Transverse colon (tissue), 4 donors: ENCODE measurements at regions not wholly inside any gene's neighbourhood (a gene's known extent, or its start where the extent isn't known, plus 50 kb on each side); places are given as distances from the start of the nearest gene placed in this dataset.
"Not testable (repeated sequence)": the region's sequence is repeated elsewhere in the genome, so short reads cannot be mapped to it uniquely, and the experiment has no call there.

Experiments
- DNase-seq: peaks from one replicate; pipeline ENCODE4 v3.0.0-alpha.2; 2019
- H3K27ac ChIP-seq, 4 donors: fragments of 200-600 bp; sonication (generic); 2 replicates each; pipeline ENCODE4 v1.5.1; 2016 to 2018; ENCODE audit warnings: inconsistent platforms in 4 of 4
- H3K27me3 ChIP-seq: fragments of 200-600 bp; sonication (generic); 2 replicates; pipeline ENCODE4 v1.5.1; 2017; ENCODE audit warnings: inconsistent platforms
- H3K36me3 ChIP-seq, 4 donors: fragments of 200-600 bp; sonication (generic); 2 replicates each; pipeline ENCODE4 v1.5.1; 2017 to 2019; ENCODE audit warnings: inconsistent platforms in 4 of 4
- H3K4me1 ChIP-seq, 4 donors: fragments of 200-600 bp; sonication (generic); 2 replicates each; pipeline ENCODE4 v1.5.1; 2017 to 2020; ENCODE audit warnings: inconsistent platforms in 4 of 4
- H3K4me3 ChIP-seq, 4 donors: fragments of 200-600 bp; sonication (generic); 1 replicate in 1 of 4; 2 replicates in 3 of 4; pipeline versions ENCODE4 v1.5.1 to v1.6.1; 2017 to 2019; ENCODE audit warnings: inconsistent platforms in 4 of 4
- H3K9me3 ChIP-seq, 2 donors: fragments of 200-600 bp; sonication (generic); 2 replicates each; pipeline ENCODE4 v1.5.1; 2017 to 2019; ENCODE audit warnings: inconsistent platforms in 2 of 2
- EP300 ChIP-seq: sonication (generic); formaldehyde crosslinking; IDR thresholded peaks from one replicate; pipeline ENCODE4 v1.6.1; 2017; ENCODE audit warnings: antibody characterized with exemption, low read depth
- POLR2A ChIP-seq: fragments of 450-650 bp; IDR thresholded peaks from one replicate; pipeline ENCODE4 v1.6.1; 2016; ENCODE audit warnings: antibody characterized with exemption, mild to moderate bottlenecking, moderate library complexity
- POLR2AphosphoS5 ChIP-seq, 3 donors: sonication (generic); formaldehyde crosslinking; IDR thresholded peaks; one replicate each; pipeline ENCODE4 v1.6.1; 2016; ENCODE audit warnings: antibody characterized with exemption in 3 of 3
- WGBS, 2 donors: methylation state at CpG; one replicate each; pipeline ENCODE4 v1.1.5; 2018; ENCODE audit warnings: low coverage in 1 of 2; 5-methylcytosine and 5-hydroxymethylcytosine counted together
- in situ Hi-C, 4 donors: fragments of 200-750 bp; cut with MboI; loops; one replicate each; pipeline versions ENCODE4 v1.15.0 to v1.15.1; 2017; ENCODE audit warnings: low sequenced_read_pairs in 3 of 4, low pct_ligation_motif_present in 1 of 4, low pct_unique_long_range_greater_than_20kb in 1 of 4
- intact Hi-C: fragments of 100-400 bp; cut with DNase I; formaldehyde crosslinking; loops from one replicate; pipeline ENCODE4 v1.15.1; 2023; ENCODE audit warnings: low total_unique reads
- TF ChIP-seq, protein P1 (sequence below), 5 experiments: fragments of 200-600 bp in 3 of 5; fragments of 450-650 bp in 2 of 5; sonication (generic) in 3 of 5; IDR thresholded peaks; 1 replicate in 2 of 5; 2 replicates in 3 of 5; pipeline ENCODE4 v1.5.1; 2016 to 2017; ENCODE audit warnings: antibody characterized with exemption in 5 of 5, inconsistent platforms in 3 of 5, mild to moderate bottlenecking in 2 of 5, moderate library complexity in 1 of 5

DNA sequence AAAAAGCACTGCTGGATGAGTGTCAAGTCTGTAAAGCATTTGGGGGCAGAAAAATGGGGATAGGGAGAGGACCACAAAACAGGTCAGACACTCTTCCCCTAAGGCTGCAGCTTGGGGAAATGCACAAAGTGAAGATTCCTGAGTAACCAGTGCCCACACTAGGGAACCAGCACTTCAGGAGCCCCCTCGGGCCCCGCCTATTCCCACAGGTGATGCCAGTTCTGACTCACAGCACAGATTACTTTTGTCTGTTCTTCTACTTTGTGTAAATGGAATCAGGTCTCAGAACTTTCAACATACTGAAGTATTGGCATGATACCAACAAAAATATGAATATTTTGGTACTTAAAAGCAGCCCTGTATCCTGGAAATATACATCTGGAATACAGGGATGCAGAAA lies 112.5 kb downstream of the ADRA2C start:
- no peaks in the 10 kb centered on the region for H3K9me3 ChIP-seq
- WGBS, 2 donors, result 85% methylated on average over 2 of the region's 2 CpGs; no CpG with 5 or more reads in 1 of the 2 donors
- in situ Hi-C loops (no loop called here), intact Hi-C loops (no loop called here)
- peaks cover 82% of the 10 kb centered on the region for H3K27me3 ChIP-seq
- no peaks in the 10 kb centered on the region for H3K36me3 ChIP-seq
- DNase-seq, result no peak
- TF ChIP-seq EP300 (no peak), POLR2AphosphoS5 (IDR thresholded peaks at IDR 0.05) (no peak), POLR2A (no peak)
- TF ChIP-seq, protein P1, sequence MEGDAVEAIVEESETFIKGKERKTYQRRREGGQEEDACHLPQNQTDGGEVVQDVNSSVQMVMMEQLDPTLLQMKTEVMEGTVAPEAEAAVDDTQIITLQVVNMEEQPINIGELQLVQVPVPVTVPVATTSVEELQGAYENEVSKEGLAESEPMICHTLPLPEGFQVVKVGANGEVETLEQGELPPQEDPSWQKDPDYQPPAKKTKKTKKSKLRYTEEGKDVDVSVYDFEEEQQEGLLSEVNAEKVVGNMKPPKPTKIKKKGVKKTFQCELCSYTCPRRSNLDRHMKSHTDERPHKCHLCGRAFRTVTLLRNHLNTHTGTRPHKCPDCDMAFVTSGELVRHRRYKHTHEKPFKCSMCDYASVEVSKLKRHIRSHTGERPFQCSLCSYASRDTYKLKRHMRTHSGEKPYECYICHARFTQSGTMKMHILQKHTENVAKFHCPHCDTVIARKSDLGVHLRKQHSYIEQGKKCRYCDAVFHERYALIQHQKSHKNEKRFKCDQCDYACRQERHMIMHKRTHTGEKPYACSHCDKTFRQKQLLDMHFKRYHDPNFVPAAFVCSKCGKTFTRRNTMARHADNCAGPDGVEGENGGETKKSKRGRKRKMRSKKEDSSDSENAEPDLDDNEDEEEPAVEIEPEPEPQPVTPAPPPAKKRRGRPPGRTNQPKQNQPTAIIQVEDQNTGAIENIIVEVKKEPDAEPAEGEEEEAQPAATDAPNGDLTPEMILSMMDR (IDR thresholded peaks at IDR 0.05), result no peak
- peaks cover 0 to 6% (median 0%) of the 10 kb centered on the region in 4 donors for H3K4me1 ChIP-seq
- H3K4me3 ChIP-seq, result no peak overlapping the region
- H3K27ac ChIP-seq, result no peak overlapping the region

DNA sequence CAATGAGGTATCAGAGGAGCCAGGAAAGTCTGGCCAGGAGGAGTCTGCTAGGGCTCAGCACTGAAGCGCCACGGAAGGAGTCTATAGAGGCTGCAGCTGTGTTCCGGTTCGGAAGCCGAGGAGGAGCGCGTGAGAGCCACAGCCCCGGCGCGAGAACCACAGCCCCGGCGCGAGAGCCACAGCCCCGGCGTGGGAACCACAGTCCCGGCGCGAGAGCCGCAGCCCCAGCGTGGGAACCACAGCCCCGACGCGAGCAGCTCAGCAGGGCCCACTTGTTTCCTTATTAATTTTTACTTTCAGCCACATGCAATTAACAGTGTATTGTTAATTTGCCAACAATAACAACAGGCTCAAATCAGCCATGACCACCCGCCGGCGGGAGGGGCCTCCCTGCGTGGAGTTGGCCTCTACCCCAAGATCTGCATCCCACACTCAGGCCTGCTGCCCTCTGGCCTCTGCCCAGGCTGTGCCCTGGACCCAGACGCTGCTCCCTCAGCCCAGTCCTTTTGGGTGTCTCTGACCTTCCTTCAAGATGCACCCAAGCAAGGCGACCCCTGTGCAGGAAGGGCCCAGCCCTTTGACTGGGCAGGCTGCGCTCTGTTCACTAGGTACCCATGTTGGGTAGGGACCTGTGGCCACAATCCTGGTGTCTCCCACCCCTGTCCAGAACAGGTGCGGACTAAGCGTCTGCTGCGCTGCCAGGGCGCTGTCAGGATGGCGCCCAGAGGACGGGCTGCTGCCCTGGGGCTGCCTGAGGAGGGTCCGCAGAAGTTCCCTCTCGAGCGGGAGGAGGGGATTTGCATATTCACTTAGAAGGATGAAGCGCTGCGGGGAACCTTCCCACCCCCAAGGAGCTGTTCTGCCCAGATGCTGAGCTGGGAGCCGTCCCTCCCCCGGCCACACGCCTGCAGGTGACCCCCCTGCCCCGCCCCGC lies 113.8 kb downstream of the ADRA2C start:
- TF ChIP-seq, protein P1 (IDR thresholded peaks at IDR 0.05), result no peak
- TF ChIP-seq EP300 (no peak), POLR2A (no peak), POLR2AphosphoS5 (IDR thresholded peaks at IDR 0.05) (no peak)
- H3K4me1 ChIP-seq, result peaks cover 0 to 6% (median 0%) of the 10 kb centered on the region in 4 donors
- intact Hi-C loops (no loop called here), in situ Hi-C loops (no loop called here)
- 15% methylated on average over 42 of the region's 46 CpGs; no CpG with 5 or more reads in 1 of the 2 donors for whole genome bisulfite sequencing, 2 donors
- no peak overlapping the region for H3K27ac ChIP-seq
- DNase-seq, result no peak
- no peaks in the 10 kb centered on the region for H3K9me3 ChIP-seq
- no peak overlapping the region for H3K4me3 ChIP-seq
- H3K27me3 ChIP-seq, result peaks cover 70% of the 10 kb centered on the region
- no peaks in the 10 kb centered on the region for H3K36me3 ChIP-seq

DNA sequence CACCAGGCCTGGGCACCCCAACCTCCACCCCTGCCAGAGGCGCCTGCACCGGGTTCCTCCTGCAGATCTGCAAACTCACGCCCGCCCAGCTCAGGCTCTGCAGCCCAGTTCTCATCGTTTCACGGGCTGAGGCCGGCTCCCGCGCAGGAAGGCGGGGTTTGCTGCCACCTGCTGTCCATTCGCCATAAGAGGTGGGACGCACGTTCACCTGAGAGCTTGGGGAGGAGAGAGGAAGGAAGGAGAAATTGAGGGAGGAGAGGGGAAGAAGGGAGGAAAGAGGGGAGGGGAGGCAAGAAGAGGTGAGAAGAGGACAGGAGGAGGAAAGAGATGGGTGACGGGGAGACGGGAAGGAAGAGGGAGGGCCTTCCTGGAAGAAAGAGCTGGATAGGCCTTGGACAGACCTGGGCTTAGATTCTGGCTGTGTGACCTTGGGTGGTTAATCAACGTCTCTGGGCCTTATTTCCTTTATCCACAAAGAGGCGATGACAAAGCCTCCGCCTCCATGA lies 114.5 kb downstream of the ADRA2C start:
- 3 to 10% methylated on average over 7 to 14 of the region's 18 CpGs for WGBS, 2 donors
- no peaks in the 10 kb centered on the region for H3K9me3 ChIP-seq
- H3K27ac ChIP-seq, result no peak overlapping the region
- no peaks in the 10 kb centered on the region for H3K36me3 ChIP-seq
- intact Hi-C loops (no loop called here), in situ Hi-C loops (no loop called here)
- TF ChIP-seq, protein P1 (IDR thresholded peaks at IDR 0.05), result peak; percentile 58 to 82 (median 69)
- TF ChIP-seq POLR2AphosphoS5 (IDR thresholded peaks at IDR 0.05), result no peak
- H3K4me3 ChIP-seq, result no peak overlapping the region
- H3K27me3 ChIP-seq, result peaks cover 66% of the 10 kb centered on the region
- peaks cover 0 to 6% (median 0%) of the 10 kb centered on the region in 4 donors for H3K4me1 ChIP-seq
- peak; percentile 71 for DNase-seq

DNA sequence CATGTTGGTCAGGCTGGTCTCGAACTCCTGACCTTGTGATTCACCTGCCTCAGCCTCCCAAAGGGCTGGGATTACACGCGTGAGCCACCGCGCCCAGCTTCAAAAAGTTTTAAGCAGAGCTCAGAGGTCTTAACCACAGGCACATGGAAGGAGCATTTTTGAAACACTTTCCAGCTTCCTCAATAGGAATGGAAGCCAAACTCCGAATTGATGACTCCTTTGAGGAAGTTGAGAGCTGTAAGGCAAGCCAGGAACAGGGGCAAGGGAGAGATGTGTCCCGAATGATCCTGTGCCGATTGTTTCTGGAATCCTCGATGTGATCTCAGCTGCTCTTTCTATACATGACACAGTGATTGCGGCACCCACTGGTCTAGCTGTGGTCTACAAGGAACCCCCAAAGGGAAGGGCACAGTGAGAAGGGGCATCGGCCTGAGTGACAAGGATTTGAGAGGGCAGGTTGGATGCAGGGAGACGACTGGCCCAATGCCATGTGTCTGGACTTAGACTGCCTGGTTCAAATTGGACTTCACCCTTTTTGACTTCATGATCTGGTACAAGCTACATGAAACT lies 116.2 kb downstream of the ADRA2C start:
- intact Hi-C loops, H3K36me3 ChIP-seq: not testable (repeated sequence)
- H3K27me3 ChIP-seq, result peaks cover 54% of the 10 kb centered on the region

DNA sequence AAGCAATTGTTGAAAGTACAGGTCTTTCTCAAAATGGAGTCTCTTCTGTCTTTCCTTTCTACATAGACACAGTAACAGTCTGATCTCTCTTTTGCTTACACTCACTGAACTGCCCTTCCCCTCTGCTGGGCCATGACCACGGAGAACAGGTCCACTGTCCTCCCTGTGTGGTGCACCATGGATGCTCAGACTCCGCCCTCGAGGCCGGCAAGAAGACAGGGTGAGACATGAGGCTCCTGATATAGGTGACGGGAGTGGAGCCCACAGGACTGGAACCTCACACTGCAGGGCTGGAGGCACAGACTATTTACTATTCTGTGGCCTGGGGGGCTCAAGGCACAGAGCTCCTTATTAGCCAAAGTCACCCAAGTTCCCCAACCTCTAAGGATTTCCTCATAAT lies 118.1 kb downstream of the ADRA2C start:
- intact Hi-C loops, DNase-seq, H3K27ac ChIP-seq, H3K9me3 ChIP-seq, H3K36me3 ChIP-seq, H3K4me1 ChIP-seq, in situ Hi-C loops, H3K4me3 ChIP-seq: not testable (repeated sequence)
- peaks cover 36% of the 10 kb centered on the region for H3K27me3 ChIP-seq
- WGBS, 2 donors, result 59% methylated on average over 5 of the region's 5 CpGs; no CpG with 5 or more reads in 1 of the 2 donors

More for the DNA sequence above, 116.2 kb downstream of the ADRA2C start:
- 77% methylated on average over 12 of the region's 12 CpGs; no CpG with 5 or more reads in 1 of the 2 donors for WGBS, 2 donors
- H3K4me1 ChIP-seq, H3K9me3 ChIP-seq, H3K27ac ChIP-seq, DNase-seq, H3K4me3 ChIP-seq, in situ Hi-C loops: not testable (repeated sequence)

DNA sequence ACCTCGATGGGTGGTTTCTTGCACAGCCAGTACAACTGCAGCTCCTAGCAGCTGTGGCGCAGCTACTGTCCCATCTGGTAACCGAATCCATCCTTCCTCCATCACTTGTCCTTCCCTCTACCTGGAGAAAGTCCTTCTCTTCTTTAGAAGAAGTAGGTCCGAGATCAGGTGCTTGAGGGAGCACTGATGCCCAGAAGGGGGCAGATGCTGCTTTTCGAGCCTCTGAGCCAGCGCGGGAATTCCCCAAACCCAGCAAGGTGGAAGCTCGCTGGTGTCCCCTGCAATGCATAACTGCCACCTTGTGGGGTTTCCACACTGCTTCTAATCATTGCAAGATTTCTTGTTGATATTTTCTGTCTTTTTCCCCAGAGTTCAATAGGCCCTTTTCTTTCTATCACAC lies 127.4 kb downstream of the ADRA2C start:
- H3K4me3 ChIP-seq, in situ Hi-C loops, H3K36me3 ChIP-seq, H3K27ac ChIP-seq, DNase-seq, H3K4me1 ChIP-seq, H3K9me3 ChIP-seq, intact Hi-C loops, H3K27me3 ChIP-seq: not testable (repeated sequence)
- 30% methylated on average over 8 of the region's 8 CpGs; no CpG with 5 or more reads in 1 of the 2 donors for WGBS, 2 donors

DNA sequence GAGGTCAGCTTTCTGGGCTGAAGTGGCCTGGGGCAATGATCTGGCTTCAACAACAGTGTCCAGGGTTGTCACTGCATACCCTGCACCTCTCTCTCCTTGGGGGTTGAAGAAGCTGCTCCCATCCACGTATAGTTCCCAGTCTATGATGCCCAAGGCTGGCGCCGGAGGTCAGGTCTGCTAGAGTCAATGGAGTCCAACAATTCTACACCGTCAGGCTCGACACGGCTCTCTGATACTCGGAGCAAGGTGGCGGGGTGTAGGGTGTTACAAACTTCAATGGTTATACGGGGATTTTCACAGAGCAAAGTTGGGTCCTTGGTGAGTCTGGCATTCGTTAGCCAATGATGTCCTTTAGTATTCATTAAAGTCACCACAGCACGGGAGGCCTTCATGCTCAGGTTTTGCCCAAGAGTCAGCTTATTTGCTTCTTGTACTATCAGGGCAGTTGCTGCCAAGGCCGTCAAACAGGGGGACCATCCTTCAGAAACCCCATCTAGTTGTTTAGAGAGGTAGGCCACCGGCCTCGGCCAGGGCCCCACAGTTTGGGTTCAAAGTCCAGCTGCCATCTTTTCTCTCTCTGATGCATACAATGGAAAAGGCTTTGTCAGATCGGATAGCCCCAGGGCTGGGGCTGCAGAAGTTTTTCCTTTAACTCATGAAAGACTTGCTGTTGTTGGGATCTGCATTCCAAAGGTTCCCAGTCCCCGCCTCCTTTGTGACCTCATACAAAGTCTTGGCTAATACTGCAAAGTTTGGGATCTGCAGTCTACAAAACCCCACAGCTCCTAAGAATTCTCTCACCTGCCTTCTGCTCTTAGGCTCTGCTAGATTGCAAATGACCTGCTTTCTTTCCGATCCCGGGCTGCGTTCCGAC lies 128.1 kb downstream of the ADRA2C start:
- H3K27ac ChIP-seq, H3K27me3 ChIP-seq, in situ Hi-C loops, H3K36me3 ChIP-seq, intact Hi-C loops, H3K4me3 ChIP-seq, H3K9me3 ChIP-seq, H3K4me1 ChIP-seq, DNase-seq: not testable (repeated sequence)
- 81 to 87% methylated on average over 7 to 20 of the region's 20 CpGs for WGBS, 2 donors
